ENCODE measurements at regions not wholly inside any gene's neighbourhood (a gene's known extent, or its start where the extent isn't known, plus 50 kb on each side); places are given as distances from the start of the nearest gene placed in this dataset.

DNA sequence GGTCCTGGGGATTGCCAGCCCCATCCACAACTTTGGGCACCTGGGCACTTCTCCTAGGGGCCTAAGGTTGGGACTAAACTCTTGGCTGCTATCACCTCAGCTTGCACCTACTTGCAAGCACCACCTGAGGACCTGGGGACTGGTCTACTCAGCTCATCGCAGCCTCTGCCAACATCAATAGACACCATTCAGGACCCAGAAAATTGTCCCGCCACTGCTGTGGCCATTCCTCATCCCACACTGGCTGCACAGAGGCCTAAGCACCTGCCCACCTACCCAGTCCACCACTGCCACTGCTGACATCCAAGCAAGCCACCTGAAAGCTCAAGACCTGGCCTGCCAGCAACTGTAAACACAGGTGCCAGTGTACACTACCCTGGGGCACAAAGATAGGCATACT is 234.1 kb downstream of the STK31 start:
- TF ChIP-seq, protein P1, sequence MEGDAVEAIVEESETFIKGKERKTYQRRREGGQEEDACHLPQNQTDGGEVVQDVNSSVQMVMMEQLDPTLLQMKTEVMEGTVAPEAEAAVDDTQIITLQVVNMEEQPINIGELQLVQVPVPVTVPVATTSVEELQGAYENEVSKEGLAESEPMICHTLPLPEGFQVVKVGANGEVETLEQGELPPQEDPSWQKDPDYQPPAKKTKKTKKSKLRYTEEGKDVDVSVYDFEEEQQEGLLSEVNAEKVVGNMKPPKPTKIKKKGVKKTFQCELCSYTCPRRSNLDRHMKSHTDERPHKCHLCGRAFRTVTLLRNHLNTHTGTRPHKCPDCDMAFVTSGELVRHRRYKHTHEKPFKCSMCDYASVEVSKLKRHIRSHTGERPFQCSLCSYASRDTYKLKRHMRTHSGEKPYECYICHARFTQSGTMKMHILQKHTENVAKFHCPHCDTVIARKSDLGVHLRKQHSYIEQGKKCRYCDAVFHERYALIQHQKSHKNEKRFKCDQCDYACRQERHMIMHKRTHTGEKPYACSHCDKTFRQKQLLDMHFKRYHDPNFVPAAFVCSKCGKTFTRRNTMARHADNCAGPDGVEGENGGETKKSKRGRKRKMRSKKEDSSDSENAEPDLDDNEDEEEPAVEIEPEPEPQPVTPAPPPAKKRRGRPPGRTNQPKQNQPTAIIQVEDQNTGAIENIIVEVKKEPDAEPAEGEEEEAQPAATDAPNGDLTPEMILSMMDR (conservative IDR thresholded peaks at IDR 0.05; ENCODE audit: low read depth, low read length): no peak
- no peak for TF ChIP-seq MXI1 (IDR thresholded peaks at IDR 0.05; ENCODE audit: borderline replicate concordance, low read depth, low read length)

Measured in IMR-90 (cell line).